ENCODE measurements at regions not wholly inside any gene's neighbourhood (a gene's known extent, or its start where the extent isn't known, plus 50 kb on each side); places are given as distances from the start of the nearest gene placed in this dataset.

GRCh38 chr7:26547156-26547555 lies 255.5 kb downstream of the SNX10 start:
- H4K8ac ChIP-seq (ENCODE audit: low read depth, low read length): no peak overlapping the region
- H3K9me3 ChIP-seq (ENCODE audit: insufficient read depth, low read depth, low read length): no peaks in the 10 kb centered on the region
- H2BK12ac ChIP-seq (ENCODE audit: low read length): no peak overlapping the region
- no peak overlapping the region for H3K4me3 ChIP-seq (ENCODE audit: low read depth, low read length)
- H3K79me1 ChIP-seq (ENCODE audit: low read length): no peaks in the 10 kb centered on the region
- DNase-seq: no peak
- no CpG with 5 or more reads among the region's 3 CpGs for WGBS (ENCODE audit: extremely low coverage, insufficient coverage, insufficient read length)
- H4K12ac ChIP-seq (ENCODE audit: low read depth, low read length): no peak overlapping the region
- H3K4me1 ChIP-seq (ENCODE audit: control insufficient read depth in 1 of 2, insufficient read depth in 2 of 2, low read length in 2 of 2): no peaks in the 10 kb centered on the region
- no peak overlapping the region for H3K4me2 ChIP-seq (ENCODE audit: low read length)
- H2AK5ac ChIP-seq (ENCODE audit: low read length): no peak overlapping the region
- H2AFZ ChIP-seq (ENCODE audit: insufficient read depth, low read length, poor library complexity): no peak overlapping the region
- H3K27ac ChIP-seq (ENCODE audit: low read depth, low read length): no peak overlapping the region
- H3K36me3 ChIP-seq (ENCODE audit: control insufficient read depth in 1 of 2, insufficient read depth in 2 of 2, low read length in 2 of 2): no peaks in the 10 kb centered on the region
- H3K4ac ChIP-seq (ENCODE audit: low read depth, low read length): no peak overlapping the region
- H4K91ac ChIP-seq (ENCODE audit: low read depth, low read length): no peak overlapping the region
- no peak overlapping the region for H3K9ac ChIP-seq (ENCODE audit: low read length)
- no peaks in the 10 kb centered on the region for H3K27me3 ChIP-seq (ENCODE audit: insufficient read depth, low read length)
- no peak overlapping the region for H3K14ac ChIP-seq (ENCODE audit: low read length)
- H3K79me2 ChIP-seq (ENCODE audit: control insufficient read depth, insufficient read depth, low read length, poor library complexity): no peaks in the 10 kb centered on the region
- H3K18ac ChIP-seq (ENCODE audit: low read length): no peak overlapping the region
- H2BK5ac ChIP-seq (ENCODE audit: low read depth, low read length, poor library complexity): no peak overlapping the region
- H2BK120ac ChIP-seq (ENCODE audit: insufficient read depth, low read length, poor library complexity): no peak overlapping the region
- H3K23ac ChIP-seq (ENCODE audit: low read length): no peak overlapping the region

- Histone ChIP-seq H2BK5ac (ENCODE audit: low read depth, low read length, poor library complexity) (no peak overlapping the region), H3K4me1 (ENCODE audit: control insufficient read depth in 1 of 2, insufficient read depth in 2 of 2, low read length in 2 of 2) (no peaks in the 10 kb centered on the region), H4K12ac (ENCODE audit: low read depth, low read length) (no peak overlapping the region), H3K4me3 (ENCODE audit: low read depth, low read length) (no peak overlapping the region), H2AK5ac (ENCODE audit: low read length) (no peak overlapping the region), H3K14ac (ENCODE audit: low read length) (no peak overlapping the region), H3K9ac (ENCODE audit: low read length) (no peak overlapping the region), H3K9me3 (ENCODE audit: insufficient read depth, low read depth, low read length) (no peaks in the 10 kb centered on the region), H3K4me2 (ENCODE audit: low read length) (no peak overlapping the region), H3K79me1 (ENCODE audit: low read length) (no peaks in the 10 kb centered on the region), H2AFZ (ENCODE audit: insufficient read depth, low read length, poor library complexity) (no peak overlapping the region), H3K27ac (ENCODE audit: low read depth, low read length) (no peak overlapping the region), H4K8ac (ENCODE audit: low read depth, low read length) (no peak overlapping the region), H3K18ac (ENCODE audit: low read length) (no peak overlapping the region), H3K23ac (ENCODE audit: low read length) (no peak overlapping the region), H3K4ac (ENCODE audit: low read depth, low read length) (no peak overlapping the region), H4K91ac (ENCODE audit: low read depth, low read length) (no peak overlapping the region), H3K79me2 (ENCODE audit: control insufficient read depth, insufficient read depth, low read length, poor library complexity) (no peaks in the 10 kb centered on the region), H2BK120ac (ENCODE audit: insufficient read depth, low read length, poor library complexity) (no peak overlapping the region), H2BK12ac (ENCODE audit: low read length) (no peak overlapping the region), H3K36me3 (ENCODE audit: control insufficient read depth in 1 of 2, insufficient read depth in 2 of 2, low read length in 2 of 2) (no peaks in the 10 kb centered on the region), H3K27me3 (ENCODE audit: insufficient read depth, low read length) (no peaks in the 10 kb centered on the region)
- no peak for DNase-seq
- WGBS (ENCODE audit: extremely low coverage, insufficient coverage, insufficient read length): no CpG with 5 or more reads among the region's 11 CpGs
These were observed 257.8 kb downstream of the SNX10 start for GRCh38 chr7:26549281-26549944.

GRCh38 chr7:26550492-26550891 lies 258.8 kb downstream of the SNX10 start:
- no peak for DNase-seq
- no peak overlapping the region for H3K27ac ChIP-seq (ENCODE audit: low read depth, low read length)
- no peak overlapping the region for H2BK120ac ChIP-seq (ENCODE audit: insufficient read depth, low read length, poor library complexity)
- no peak overlapping the region for H2BK5ac ChIP-seq (ENCODE audit: low read depth, low read length, poor library complexity)
- H2BK12ac ChIP-seq (ENCODE audit: low read length): no peak overlapping the region
- no peak overlapping the region for H4K12ac ChIP-seq (ENCODE audit: low read depth, low read length)
- no peak overlapping the region for H3K23ac ChIP-seq (ENCODE audit: low read length)
- no peak overlapping the region for H4K91ac ChIP-seq (ENCODE audit: low read depth, low read length)
- no peaks in the 10 kb centered on the region for H3K36me3 ChIP-seq (ENCODE audit: control insufficient read depth in 1 of 2, insufficient read depth in 2 of 2, low read length in 2 of 2)
- no peak overlapping the region for H3K4me3 ChIP-seq (ENCODE audit: low read depth, low read length)
- no peaks in the 10 kb centered on the region for H3K9me3 ChIP-seq (ENCODE audit: insufficient read depth, low read depth, low read length)
- no peaks in the 10 kb centered on the region for H3K4me1 ChIP-seq (ENCODE audit: control insufficient read depth in 1 of 2, insufficient read depth in 2 of 2, low read length in 2 of 2)
- no peaks in the 10 kb centered on the region for H3K79me1 ChIP-seq (ENCODE audit: low read length)
- H3K4ac ChIP-seq (ENCODE audit: low read depth, low read length): no peak overlapping the region
- H2AK5ac ChIP-seq (ENCODE audit: low read length): no peak overlapping the region
- H3K14ac ChIP-seq (ENCODE audit: low read length): no peak overlapping the region
- no CpG with 5 or more reads among the region's 5 CpGs for WGBS (ENCODE audit: extremely low coverage, insufficient coverage, insufficient read length)
- no peak overlapping the region for H2AFZ ChIP-seq (ENCODE audit: insufficient read depth, low read length, poor library complexity)
- no peak overlapping the region for H3K18ac ChIP-seq (ENCODE audit: low read length)
- no peak overlapping the region for H3K4me2 ChIP-seq (ENCODE audit: low read length)
- no peak overlapping the region for H4K8ac ChIP-seq (ENCODE audit: low read depth, low read length)
- no peaks in the 10 kb centered on the region for H3K79me2 ChIP-seq (ENCODE audit: control insufficient read depth, insufficient read depth, low read length, poor library complexity)
- H3K27me3 ChIP-seq (ENCODE audit: insufficient read depth, low read length): no peaks in the 10 kb centered on the region
- no peak overlapping the region for H3K9ac ChIP-seq (ENCODE audit: low read length)

- H3K27me3 ChIP-seq (ENCODE audit: insufficient read depth, low read length): no peaks in the 10 kb centered on the region
- no peak overlapping the region for H2BK5ac ChIP-seq (ENCODE audit: low read depth, low read length, poor library complexity)
These were observed 260.1 kb downstream of the SNX10 start for GRCh38 chr7:26551740-26552139.

More at GRCh38 chr7:26551740-26552139, 260.1 kb downstream of the SNX10 start:
- Histone ChIP-seq H4K8ac (ENCODE audit: low read depth, low read length) (no peak overlapping the region), H2AK5ac (ENCODE audit: low read length) (no peak overlapping the region), H3K23ac (ENCODE audit: low read length) (no peak overlapping the region), H3K4me1 (ENCODE audit: control insufficient read depth in 1 of 2, insufficient read depth in 2 of 2, low read length in 2 of 2) (no peaks in the 10 kb centered on the region), H3K4ac (ENCODE audit: low read depth, low read length) (no peak overlapping the region), H3K27ac (ENCODE audit: low read depth, low read length) (no peak overlapping the region), H4K12ac (ENCODE audit: low read depth, low read length) (no peak overlapping the region), H3K4me3 (ENCODE audit: low read depth, low read length) (no peak overlapping the region), H3K9me3 (ENCODE audit: insufficient read depth, low read depth, low read length) (no peaks in the 10 kb centered on the region), H3K79me1 (ENCODE audit: low read length) (no peaks in the 10 kb centered on the region), H3K36me3 (ENCODE audit: control insufficient read depth in 1 of 2, insufficient read depth in 2 of 2, low read length in 2 of 2) (no peaks in the 10 kb centered on the region), H3K79me2 (ENCODE audit: control insufficient read depth, insufficient read depth, low read length, poor library complexity) (no peaks in the 10 kb centered on the region), H3K4me2 (ENCODE audit: low read length) (no peak overlapping the region), H2BK120ac (ENCODE audit: insufficient read depth, low read length, poor library complexity) (no peak overlapping the region), H3K14ac (ENCODE audit: low read length) (no peak overlapping the region), H3K9ac (ENCODE audit: low read length) (no peak overlapping the region), H2AFZ (ENCODE audit: insufficient read depth, low read length, poor library complexity) (no peak overlapping the region), H3K18ac (ENCODE audit: low read length) (no peak overlapping the region), H2BK12ac (ENCODE audit: low read length) (no peak overlapping the region), H4K91ac (ENCODE audit: low read depth, low read length) (no peak overlapping the region)
- DNase-seq: no peak
- WGBS (ENCODE audit: extremely low coverage, insufficient coverage, insufficient read length): no CpG with 5 or more reads among the region's 9 CpGs

Data from trophoblast cell (in vitro differentiated cells and primary cell).